ENCODE measurements at regions not wholly inside any gene's neighbourhood (a gene's known extent, or its start where the extent isn't known, plus 50 kb on each side); places are given as distances from the start of the nearest gene placed in this dataset.
"Not testable (repeated sequence)": the region's sequence is repeated elsewhere in the genome, so short reads cannot be mapped to it uniquely, and the experiment has no call there.

DNA sequence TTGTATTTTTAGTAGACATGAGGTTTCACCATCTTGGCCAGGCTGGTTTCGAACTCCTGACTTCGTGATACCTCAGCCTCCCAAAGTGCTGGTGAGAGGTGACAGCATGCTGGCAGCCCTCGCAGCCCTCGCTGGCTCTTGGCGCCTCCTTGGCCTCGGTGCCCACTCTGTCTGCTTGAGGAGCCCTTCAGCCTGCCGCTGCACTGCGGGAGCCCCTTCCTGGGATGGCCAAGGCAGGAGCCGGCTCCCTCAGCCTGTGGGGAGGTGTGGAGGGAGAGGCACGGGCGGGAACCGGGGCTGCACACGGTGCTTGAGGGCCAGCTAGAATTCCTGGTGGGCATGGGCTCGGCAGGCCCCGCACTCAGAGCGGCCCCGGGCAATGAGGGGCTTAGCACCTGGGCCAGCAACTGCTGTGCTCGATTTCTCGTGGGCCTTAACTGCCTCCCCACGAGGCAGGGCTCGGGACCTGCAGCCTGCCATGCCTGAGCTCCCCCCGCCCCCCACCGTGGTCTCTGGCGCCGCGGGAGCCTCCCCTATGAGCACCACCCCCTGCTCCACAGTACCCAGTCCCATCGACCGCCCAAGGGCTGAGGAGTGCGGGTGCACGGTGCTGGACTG, 96.5 kb upstream of the RHOBTB1 start:
- DNase-seq: no peak

DNA sequence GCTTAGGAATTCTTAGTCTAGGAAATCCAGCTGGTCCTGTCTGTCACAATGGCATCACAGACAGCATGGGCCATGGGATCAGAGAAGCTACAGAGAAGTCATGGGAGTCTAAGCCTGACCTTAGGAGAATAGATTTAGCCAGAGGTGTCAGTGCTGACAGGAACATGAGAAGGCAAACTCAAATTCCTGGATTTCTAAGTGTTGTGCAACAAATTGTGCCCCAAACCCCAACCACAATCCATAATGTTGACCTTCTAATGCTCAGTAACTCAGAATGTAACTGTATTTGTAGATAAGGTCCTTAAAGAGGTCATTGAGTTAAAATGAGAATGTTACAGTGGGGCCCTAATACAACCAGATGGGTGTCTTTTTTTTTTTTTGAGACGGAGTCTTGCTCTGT, 95.9 kb upstream of the RHOBTB1 start:
- DNase-seq: no peak

DNA sequence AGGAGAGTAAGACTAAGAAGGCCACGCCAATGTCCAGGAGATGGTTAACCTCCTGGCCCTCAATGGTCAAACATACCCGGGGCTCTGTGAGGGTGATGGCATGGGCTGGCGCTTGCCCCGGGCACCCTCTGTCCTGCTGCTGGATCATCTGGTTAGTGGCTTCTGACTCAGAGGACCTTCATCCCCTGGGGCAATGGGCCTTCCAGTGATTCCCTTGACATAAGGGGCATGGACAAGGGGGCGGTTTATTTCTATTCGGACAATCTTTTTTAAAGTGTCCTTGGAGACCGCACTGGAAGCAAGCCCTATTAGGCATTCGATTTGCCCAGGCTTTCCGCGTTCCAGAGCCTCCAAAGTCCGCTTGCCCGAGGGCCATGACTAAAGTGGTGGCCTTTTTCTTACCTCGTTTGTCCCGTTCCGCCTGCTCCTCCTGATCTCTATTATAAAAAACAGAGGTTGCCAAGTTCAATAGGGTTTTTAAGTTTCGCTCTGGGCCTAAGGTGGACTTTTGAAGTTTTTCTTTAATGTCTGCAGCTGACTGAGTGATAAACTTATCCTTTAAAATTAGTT, 93.4 kb upstream of the RHOBTB1 start:
- DNase-seq: not testable (repeated sequence)

DNA sequence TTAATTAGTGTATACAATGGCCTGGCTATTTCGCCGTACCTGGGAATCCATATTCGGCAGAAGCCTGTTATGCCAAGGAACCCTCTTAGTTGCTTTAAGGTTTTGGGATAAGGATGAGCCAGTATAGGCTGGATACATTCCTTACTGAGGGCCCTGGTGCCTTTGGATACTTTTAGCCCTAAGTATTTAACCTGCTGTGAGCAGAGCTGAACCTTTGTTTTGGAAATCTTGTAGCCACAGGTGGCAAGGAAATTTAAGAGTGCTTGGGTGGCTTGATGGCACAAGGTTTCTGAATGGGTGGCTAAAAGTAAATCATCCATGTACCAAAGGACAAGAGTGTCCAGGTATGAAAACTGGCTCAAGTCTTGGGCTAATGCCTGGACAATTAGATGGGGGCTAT, 92.2 kb upstream of the RHOBTB1 start:
- not testable (repeated sequence) for DNase-seq

DNA sequence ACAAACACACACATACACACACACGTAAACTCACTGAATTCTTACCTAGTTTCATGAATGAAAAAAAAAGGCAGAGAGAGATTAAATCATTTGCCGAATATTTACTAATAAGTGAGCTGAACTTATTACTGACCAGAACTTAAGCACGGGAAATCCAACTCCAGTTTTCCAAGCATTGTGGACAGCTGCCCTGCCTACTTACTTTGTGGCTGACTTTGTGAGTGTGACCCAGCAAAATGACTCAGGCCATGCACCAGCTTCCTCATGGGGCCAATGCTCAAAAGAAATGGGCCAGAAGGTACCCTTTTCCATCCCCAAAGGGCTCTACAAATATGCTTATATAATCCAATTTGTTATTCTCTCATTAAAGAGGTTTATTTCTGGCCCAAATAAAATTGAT, 87.4 kb upstream of the RHOBTB1 start:
- no peak for DNase-seq

- DNase-seq: no peak
Measured at GRCh38 chr10:61029411-61029810, 85.4 kb upstream of the RHOBTB1 start.

GRCh38 chr10:61028861-61029361, 84.9 kb upstream of the RHOBTB1 start:
- DNase-seq: no peak

- no peak for DNase-seq
Measured at GRCh38 chr10:61024856-61025201, 80.8 kb upstream of the RHOBTB1 start.

GRCh38 chr10:61024151-61024855, 80.3 kb upstream of the RHOBTB1 start:
- no peak for DNase-seq

GRCh38 chr10:61023053-61023452, 79.1 kb upstream of the RHOBTB1 start:
- DNase-seq: no peak

DNA sequence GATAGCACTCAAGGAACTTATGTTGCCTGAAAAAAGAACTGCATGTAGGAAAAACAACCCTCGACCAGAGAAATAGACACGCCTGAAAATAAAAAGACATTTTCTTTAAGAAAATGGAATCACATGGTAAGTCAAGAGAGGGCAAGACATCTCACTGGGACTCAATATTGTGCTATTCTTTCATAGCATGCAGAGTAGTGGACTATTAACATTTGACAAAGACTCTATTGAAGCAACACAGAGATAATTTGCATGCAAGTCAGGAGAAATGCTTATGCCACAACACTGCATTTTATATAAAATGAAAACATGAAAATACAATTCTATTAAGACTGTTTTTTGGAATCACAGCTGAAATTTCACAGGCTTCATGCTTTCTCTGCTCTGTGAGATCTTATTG, 77.9 kb upstream of the RHOBTB1 start:
- no peak for DNase-seq

DNA sequence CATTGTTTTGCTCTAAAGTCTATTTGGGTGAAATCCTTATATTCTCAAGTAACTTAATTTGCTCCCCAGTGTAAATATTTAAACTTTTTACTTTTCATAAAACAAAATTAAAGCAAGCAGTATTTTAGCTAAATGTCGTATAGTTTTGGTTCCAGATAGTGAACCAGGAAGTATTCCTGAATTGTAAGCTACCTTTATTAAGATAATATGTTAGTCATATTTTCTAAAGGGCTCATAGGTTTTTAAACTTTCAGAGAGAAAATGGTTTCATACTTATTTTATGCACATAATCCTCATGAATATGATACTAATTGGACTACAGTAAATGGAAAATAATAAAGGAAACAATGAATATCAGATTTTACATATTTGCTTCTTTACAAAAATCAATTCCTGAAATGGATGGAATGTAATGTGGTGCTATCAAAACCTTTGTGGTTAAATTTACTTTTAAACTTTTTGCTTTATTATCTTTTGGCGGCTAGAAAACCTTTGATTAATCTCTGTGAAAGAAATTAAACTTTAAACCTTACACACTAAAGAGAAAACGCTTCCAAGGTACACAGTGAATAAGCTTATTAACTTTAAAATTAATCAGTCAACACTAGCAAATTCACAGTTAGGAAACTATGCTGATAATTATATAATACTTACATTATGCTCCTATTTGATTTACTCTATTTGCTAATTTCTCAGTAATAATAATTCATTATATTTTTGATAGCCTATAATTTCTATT, 76.6 kb upstream of the RHOBTB1 start:
- no peak for DNase-seq

DNA sequence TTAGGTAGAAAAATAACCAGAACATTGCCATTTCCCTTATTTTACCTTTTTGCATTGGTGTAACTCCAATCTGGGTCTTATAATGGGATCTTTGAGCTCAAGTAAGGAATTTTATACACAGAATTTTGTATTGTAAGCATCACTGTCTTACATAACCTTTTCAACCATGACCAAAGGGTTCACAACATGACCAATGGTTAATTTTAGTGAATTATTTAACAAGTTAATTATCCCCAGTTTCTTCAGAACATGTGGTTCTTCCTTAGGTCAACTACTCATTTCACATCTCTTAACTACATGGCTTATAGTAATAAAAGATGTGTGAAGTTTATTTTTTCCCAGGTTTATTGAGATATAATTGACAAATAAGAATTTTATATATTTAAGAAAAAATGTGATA, 74.2 kb upstream of the RHOBTB1 start:
- no peak for DNase-seq

GRCh38 chr10:61016630-61017029, 72.6 kb upstream of the RHOBTB1 start:
- DNase-seq: no peak

DNA sequence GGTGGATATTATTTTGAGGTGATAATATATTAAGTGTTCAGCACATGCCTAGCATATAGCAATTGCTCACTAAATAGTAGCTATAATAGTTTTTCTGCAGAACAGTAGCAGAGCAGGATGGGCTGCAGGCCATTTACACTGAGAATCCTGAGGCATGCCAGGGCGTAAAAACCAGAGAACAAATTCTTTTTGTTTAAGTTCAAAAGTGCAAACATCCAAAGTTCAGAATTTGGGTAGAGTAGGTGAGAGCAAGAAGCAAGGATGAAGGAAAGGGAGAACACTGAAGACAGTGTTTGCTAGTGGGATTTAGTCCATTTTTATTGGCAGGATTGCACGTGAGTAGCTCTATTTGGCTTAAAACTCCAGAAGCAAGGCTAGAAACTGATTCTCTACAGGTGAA, 72.0 kb upstream of the RHOBTB1 start:
- no peak for DNase-seq

DNA sequence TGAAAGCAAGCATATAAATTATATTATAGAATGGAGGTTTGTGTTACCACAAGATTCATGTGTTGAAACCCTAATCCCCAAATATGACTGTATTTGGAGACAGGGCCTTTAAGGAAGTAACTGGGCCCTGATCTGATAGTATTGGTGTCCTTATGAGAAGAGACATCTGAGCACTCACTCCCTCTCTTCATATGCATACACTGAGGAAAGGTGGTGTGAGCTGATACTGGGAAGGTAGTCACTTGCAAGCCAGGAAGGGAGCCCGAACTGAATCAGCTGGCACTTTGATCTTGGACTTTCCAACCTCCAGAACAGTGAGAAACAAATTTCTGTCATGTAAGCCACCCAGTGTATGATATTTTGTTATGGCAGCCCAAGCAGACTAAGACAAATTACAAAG, 66.9 kb upstream of the RHOBTB1 start:
- DNase-seq: no peak

DNA sequence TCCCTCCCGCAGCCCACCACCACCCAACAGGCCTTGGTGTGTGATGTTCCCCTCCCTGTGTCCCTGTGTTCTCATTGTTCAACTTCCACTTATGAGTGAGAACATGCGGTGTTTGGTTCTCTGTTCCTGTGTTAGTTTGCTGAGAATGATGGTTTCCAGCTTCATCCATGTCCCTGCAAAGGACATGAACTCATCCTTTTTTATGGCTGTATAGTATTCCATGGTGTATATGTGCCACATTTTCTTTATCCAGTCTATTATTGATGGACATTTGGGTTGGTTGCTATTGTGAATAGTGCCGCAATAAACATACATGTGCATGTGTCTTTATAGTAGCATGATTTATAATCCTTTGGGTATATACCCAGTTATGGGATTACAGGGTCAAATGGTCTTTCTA, 59.1 kb upstream of the RHOBTB1 start:
- not testable (repeated sequence) for DNase-seq

DNA sequence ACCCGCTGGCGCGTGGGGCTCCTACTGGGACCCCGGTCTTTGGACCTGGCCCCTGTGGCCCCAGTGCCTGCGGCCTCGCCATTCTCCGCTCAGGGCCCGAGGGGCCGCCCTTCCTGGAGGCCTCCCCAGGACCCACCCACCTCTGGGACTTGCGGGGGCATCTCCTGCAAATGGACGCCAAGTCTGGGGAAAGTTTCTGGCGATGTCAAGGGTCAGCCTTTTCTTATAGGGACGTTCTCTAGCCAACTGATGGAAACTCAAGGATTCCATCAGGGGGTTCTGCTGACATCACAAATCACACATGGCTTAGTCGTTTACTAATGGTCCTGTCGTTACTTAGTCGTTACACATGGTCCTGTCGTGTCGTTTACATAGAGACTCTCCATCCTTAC, 57.7 kb upstream of the RHOBTB1 start:
- no peak for DNase-seq

- DNase-seq: peak; percentile 29
Measured at GRCh38 chr10:61000769-61001730, 57.1 kb upstream of the RHOBTB1 start.

DNA sequence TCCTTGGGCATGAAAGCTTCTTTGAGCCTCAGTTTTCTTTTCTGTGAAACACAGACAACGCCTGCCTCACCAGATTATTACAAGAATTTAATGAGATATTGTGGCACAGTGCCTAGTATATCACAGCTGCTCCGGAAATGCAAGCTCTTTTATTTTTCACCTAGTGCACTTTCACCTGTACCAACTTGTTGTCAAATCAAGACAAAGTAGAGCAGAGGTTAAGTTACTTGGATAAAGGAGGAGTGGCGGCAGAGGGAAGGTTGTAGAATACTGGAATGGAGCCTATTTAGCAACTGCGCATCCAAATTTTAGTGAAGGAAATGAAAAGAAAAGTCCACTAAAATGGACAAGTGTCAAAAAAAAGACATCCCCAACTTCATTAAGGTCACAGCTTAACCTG, 54.9 kb upstream of the RHOBTB1 start:
- no peak for DNase-seq

GRCh38 chr10:60994128-60994527, 50.1 kb upstream of the RHOBTB1 start:
- no peak for DNase-seq

Measured in NCI-H1105 treated with DMSO at 0.1 percent for 48 hours (cell line).